ENCODE measurements at regions not wholly inside any gene's neighbourhood (a gene's known extent, or its start where the extent isn't known, plus 50 kb on each side); places are given as distances from the start of the nearest gene placed in this dataset.

DNA sequence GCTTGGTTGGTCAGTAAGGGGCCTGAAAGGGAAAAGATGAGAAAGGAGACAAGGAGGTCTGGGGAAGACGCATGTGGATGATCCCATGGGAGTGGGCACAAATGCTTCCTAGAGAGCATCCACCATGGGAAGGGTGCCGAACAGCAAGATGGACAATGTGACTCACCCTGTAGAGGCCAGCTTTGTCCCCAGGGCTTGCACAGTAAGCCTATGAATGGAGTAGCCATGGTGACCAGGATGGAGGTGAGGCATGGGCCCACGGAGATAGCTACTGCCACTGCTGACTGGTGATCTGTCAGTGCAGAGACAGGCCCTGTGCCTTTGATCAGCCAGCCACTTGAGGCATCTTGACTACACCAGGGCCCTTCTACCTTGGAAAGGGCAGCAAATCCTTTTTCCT is 172.6 kb downstream of the HAUS1 start:
- H3K27me3 ChIP-seq = no peaks in the 10 kb centered on the region
- no peaks in the 10 kb centered on the region for H3K36me3 ChIP-seq
- no peak overlapping the region for H3K4me3 ChIP-seq
- no peak for DNase-seq
- TF ChIP-seq, protein P1, sequence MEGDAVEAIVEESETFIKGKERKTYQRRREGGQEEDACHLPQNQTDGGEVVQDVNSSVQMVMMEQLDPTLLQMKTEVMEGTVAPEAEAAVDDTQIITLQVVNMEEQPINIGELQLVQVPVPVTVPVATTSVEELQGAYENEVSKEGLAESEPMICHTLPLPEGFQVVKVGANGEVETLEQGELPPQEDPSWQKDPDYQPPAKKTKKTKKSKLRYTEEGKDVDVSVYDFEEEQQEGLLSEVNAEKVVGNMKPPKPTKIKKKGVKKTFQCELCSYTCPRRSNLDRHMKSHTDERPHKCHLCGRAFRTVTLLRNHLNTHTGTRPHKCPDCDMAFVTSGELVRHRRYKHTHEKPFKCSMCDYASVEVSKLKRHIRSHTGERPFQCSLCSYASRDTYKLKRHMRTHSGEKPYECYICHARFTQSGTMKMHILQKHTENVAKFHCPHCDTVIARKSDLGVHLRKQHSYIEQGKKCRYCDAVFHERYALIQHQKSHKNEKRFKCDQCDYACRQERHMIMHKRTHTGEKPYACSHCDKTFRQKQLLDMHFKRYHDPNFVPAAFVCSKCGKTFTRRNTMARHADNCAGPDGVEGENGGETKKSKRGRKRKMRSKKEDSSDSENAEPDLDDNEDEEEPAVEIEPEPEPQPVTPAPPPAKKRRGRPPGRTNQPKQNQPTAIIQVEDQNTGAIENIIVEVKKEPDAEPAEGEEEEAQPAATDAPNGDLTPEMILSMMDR (IDR thresholded peaks at IDR 0.05) = no peak
- TF ChIP-seq POLR2A (IDR thresholded peaks at IDR 0.05) = no peak
- no peak overlapping the region for H3K27ac ChIP-seq
- no peaks in the 10 kb centered on the region for H3K9me3 ChIP-seq
- H3K4me1 ChIP-seq = peaks cover 0 to under 1% (median 0%) of the 10 kb centered on the region in 4 donors

DNA sequence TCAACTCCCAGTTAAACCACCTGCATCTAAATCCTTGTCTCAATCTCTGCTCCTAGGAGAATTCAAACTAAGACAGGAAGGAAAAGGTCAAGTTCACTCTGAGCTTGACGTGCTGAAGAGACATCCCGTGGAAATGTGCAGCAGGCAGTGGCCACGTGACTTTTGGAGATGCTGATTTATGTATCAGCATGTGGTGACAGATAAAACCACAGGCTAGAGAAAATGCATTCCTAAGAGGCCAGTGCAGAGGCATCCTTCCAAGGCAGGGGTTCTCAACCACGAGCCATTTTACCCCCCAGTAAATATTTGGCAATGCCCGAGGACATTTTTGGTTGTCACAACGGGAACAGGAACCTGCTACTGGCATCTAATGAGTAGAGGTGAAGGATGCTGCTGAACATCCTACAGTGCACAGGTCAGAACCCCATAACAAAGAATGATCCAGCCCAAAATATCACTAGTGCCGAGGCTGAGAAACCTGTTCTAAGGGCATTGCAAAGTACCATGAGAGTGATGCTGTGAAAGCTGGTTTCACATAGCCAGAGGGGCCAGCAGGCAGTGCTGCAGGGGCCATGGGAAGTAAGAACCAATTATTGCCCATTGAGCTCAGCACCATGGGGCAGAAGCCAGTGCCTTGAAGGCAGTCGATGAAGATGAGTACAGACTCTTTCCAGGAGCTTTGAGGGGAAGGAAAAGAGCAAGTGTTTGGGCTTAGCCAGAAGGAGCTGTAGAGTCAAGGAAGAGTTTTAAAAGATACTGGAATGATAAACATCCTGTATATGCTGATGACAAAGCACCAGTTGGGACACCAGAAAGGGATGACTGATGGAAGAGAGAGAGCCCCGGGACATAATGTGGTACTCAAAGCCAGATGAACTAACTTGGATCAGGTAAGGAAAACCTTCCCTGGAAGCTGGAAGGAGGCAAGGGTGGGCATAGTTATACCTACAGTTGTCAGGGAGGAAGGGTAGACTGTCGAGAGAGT is 174.6 kb downstream of the HAUS1 start:
- H3K9me3 ChIP-seq = no peaks in the 10 kb centered on the region
- H3K36me3 ChIP-seq = no peaks in the 10 kb centered on the region
- no peaks in the 10 kb centered on the region for H3K4me1 ChIP-seq
- H3K27me3 ChIP-seq = no peaks in the 10 kb centered on the region
- TF ChIP-seq POLR2A (IDR thresholded peaks at IDR 0.05) = no peak
- TF ChIP-seq, protein P1 (IDR thresholded peaks at IDR 0.05) = no peak
- H3K27ac ChIP-seq = no peak overlapping the region
- H3K4me3 ChIP-seq = no peak overlapping the region
- no peak for DNase-seq

DNA sequence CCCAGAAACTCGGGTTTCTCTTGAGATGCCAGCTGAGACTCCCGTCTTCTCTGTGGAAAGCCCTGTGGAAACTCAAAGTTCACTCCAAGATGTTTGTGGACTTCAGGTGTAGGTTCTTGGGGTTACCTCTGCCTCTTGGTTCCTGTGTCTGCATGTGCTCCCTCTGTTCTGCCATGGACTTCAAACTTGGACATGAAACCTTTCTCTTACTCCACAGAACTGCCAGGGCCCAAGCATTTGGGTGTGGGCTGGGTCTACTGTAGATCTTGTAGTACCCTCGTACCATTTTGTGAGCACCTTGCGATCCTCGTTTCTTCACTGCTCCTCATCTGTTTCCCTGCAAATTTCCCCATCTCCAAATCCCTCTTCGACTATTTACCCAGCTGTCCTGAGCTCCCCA is 175.5 kb downstream of the HAUS1 start:
- H3K4me1 ChIP-seq = no peaks in the 10 kb centered on the region
- no peaks in the 10 kb centered on the region for H3K9me3 ChIP-seq
- TF ChIP-seq, protein P1 (IDR thresholded peaks at IDR 0.05) = no peak
- no peak for TF ChIP-seq POLR2A (IDR thresholded peaks at IDR 0.05)
- no peak for DNase-seq
- H3K4me3 ChIP-seq = no peak overlapping the region
- no peaks in the 10 kb centered on the region for H3K27me3 ChIP-seq
- H3K36me3 ChIP-seq = no peaks in the 10 kb centered on the region
- H3K27ac ChIP-seq = no peak overlapping the region

DNA sequence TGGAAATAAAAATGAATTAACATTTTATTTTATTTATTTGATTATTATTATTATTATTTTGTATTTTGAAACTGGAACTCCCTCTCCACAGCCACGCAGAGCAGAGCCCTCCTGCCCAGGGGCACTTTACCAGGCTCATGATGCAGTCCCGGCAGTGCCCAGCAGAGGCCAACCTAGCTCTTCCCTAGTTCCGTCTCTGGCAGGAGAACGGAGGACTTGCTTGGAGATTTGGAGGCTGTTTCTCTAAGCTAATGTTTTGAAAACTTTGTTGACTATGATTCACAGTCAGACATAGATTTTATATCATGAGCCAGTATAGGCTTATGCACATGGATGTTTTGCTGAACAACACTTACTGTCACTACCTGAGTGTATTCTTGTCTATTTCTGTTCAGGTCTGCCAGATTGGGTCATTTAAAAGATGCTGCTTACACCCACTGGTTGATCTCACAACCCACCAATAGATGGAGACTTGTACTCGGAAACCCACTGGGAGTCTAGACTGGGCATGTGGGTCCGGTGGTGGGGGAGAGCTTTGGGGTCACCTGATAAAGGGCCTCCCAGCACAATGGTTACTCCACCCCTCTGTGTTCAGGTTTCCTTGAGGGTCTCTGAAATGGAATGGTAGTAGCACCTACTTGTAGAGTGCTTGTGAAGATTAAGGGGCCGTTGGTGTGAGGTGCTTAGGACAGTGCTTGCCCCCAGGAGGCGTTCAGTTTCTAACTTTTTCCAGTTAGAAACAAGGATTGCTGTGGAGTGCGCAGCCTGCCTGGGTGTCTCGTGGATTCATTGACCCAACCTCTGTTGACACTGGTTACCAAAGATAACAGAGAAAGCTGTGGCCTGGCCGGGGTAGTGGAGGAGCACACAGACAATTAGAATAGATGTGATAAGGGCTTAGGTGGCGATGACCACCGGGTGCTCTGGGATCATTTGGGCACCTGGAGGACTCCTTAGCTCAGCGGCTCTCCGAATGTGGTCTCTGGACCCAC is 177.3 kb downstream of the HAUS1 start:
- no peaks in the 10 kb centered on the region for H3K36me3 ChIP-seq
- H3K27me3 ChIP-seq = no peaks in the 10 kb centered on the region
- H3K9me3 ChIP-seq = no peaks in the 10 kb centered on the region
- DNase-seq = peak; percentile 48 to 72 (median 59)
- H3K4me3 ChIP-seq = no peak overlapping the region
- no peaks in the 10 kb centered on the region for H3K4me1 ChIP-seq
- no peak overlapping the region for H3K27ac ChIP-seq
- no peak for TF ChIP-seq POLR2A (IDR thresholded peaks at IDR 0.05)
- TF ChIP-seq, protein P1 (IDR thresholded peaks at IDR 0.05) = peak; percentile 55 to 77 (median 73)

DNA sequence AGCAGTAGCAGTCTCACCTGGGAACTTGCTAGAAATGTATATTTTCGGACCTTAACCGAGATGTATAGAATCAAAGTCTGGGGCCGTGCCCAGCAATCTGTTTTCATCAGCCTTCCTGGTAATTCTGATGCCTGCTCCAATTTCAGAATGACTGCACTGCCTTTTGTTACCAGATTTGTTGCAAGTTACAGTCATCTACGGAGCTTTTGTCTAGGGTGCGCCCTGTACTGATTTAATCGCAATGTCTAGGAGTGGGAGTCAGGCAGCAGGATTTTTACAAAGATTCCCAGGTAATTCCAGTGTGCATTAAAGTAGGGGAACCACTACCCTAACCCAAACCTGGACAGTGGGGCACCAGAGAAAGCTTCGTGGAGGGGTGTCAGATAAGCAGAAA is 178.0 kb downstream of the HAUS1 start:
- H3K27ac ChIP-seq = no peak overlapping the region
- TF ChIP-seq POLR2A (IDR thresholded peaks at IDR 0.05) = no peak
- TF ChIP-seq, protein P1 (IDR thresholded peaks at IDR 0.05) = no peak
- no peak overlapping the region for H3K4me3 ChIP-seq
- H3K9me3 ChIP-seq = no peaks in the 10 kb centered on the region
- H3K36me3 ChIP-seq = no peaks in the 10 kb centered on the region
- DNase-seq = no peak
- no peaks in the 10 kb centered on the region for H3K4me1 ChIP-seq
- no peaks in the 10 kb centered on the region for H3K27me3 ChIP-seq

Measured in Peyer's patch (tissue), 4 donors.